GM12878 (cell line): ENCODE measurements at regions not wholly inside any gene's neighbourhood (a gene's known extent, or its start where the extent isn't known, plus 50 kb on each side); places are given as distances from the start of the nearest gene placed in this dataset.

ENCODE experiments used
- ATAC-seq: fragments of 200-7000 bp; cut with Tn5 transposase; 3 replicates; pipeline ENCODE4 v1.9.1; 2020; ENCODE audit warnings: mild to moderate bottlenecking, moderate library complexity
- BruUV-seq: library from RNA; stranded (reverse); fragments of 400-500 nt; replicated peaks from 2 replicates; lab custom pipeline; 2021; lab: Mats Ljungman, UMichigan
- CTCF ChIA-PET: fragments of 300-600 bp; sonication (Branson Sonifier 250); formaldehyde crosslinking; extraction: SDS; loops from one replicate; lab custom pipeline; 2021; ENCODE audit warnings: inconsistent platforms; lab: Yijun Ruan, JAX
- POLR2A ChIA-PET: fragments of 350-600 bp; formaldehyde crosslinking; extraction: SDS; loops from one replicate; lab custom pipeline; 2021; ENCODE audit warnings: inconsistent platforms; lab: Charles Lee
- RAD21 ChIA-PET: fragments of 300-600 bp; sonication (Branson Sonifier 250); formaldehyde crosslinking; loops from one replicate; lab custom pipeline; 2023; ENCODE audit warnings: antibody characterized with exemption; ENCODE audit not compliant: unreplicated experiment; lab: Charles Lee
- SMC1A ChIA-PET: fragments of 300-600 bp; sonication (Branson Sonifier 250); formaldehyde crosslinking; loops from one replicate; lab custom pipeline; 2023; ENCODE audit not compliant: unreplicated experiment, uncharacterized antibody; lab: Charles Lee
- DNase-seq: peaks from one replicate; pipeline ENCODE4 v3.0.0-alpha.2; 2011; ENCODE audit warnings: low read depth, low spot score
- FAIRE-seq: peaks from 3 replicates; lab custom pipeline; 2011; peaks lifted over from hg19 to GRCh38; lab: Jason Lieb, UNC
- H2AFZ ChIP-seq: 2 replicates; pipeline ENCODE4 v1.6.0; 2011; ENCODE audit warnings: low read depth, low read length, control low read depth; ENCODE audit not compliant: control insufficient read depth
- H3K27ac ChIP-seq: 2 replicates; pipeline ENCODE4 v1.5.1; 2011; ENCODE audit warnings: control low read depth; ENCODE audit not compliant: control insufficient read depth, insufficient read depth
- H3K27me3 ChIP-seq, 2 experiments: replicated peaks in 1 of 2; 2 replicates each; pipeline versions ENCODE4 v1.6.0 to v1.6.1; 2011; ENCODE audit warnings: low read length in 1 of 2; ENCODE audit not compliant: control insufficient read depth in 2 of 2, insufficient read depth in 2 of 2
- H3K36me3 ChIP-seq, 2 experiments: 2 replicates each; pipeline ENCODE4 v1.5.1; 2011; ENCODE audit warnings: low read length in 1 of 2; ENCODE audit not compliant: control insufficient read depth in 2 of 2, insufficient read depth in 2 of 2
- H3K4me1 ChIP-seq: 2 replicates; pipeline ENCODE4 v1.6.1; 2011; ENCODE audit warnings: mild to moderate bottlenecking, low read length, moderate library complexity, mixed read lengths; ENCODE audit not compliant: control insufficient read depth, insufficient read depth
- H3K4me2 ChIP-seq: 2 replicates; pipeline ENCODE4 v1.6.0; 2011; ENCODE audit warnings: control low read depth; ENCODE audit not compliant: control insufficient read depth, insufficient read depth
- H3K4me3 ChIP-seq: fragments of 200-600 bp; sonication (generic); 2 replicates; pipeline ENCODE4 v1.5.1; 2016
- H3K79me2 ChIP-seq: 2 replicates; pipeline ENCODE4 v1.6.0; 2011; ENCODE audit warnings: low read length; ENCODE audit not compliant: control insufficient read depth, insufficient read depth
- H3K9ac ChIP-seq: 2 replicates; pipeline ENCODE4 v1.8.0; 2011; ENCODE audit warnings: low read length, control low read depth, mixed read lengths; ENCODE audit not compliant: control insufficient read depth, insufficient read depth
- H3K9me3 ChIP-seq: replicated peaks from 3 replicates; pipeline ENCODE4 v1.5.1; 2011; ENCODE audit warnings: mild to moderate bottlenecking, low read length; ENCODE audit not compliant: control insufficient read depth, insufficient read depth
- H4K20me1 ChIP-seq: 2 replicates; pipeline ENCODE4 v1.6.0; 2011; ENCODE audit not compliant: control insufficient read depth, insufficient read depth
- BACH1 ChIP-seq: fragments of 450-650 bp; IDR thresholded peaks from 2 replicates; pipeline ENCODE4 v1.6.1; 2017; ENCODE audit warnings: mild to moderate bottlenecking, borderline replicate concordance
- CHD1 ChIP-seq: IDR thresholded peaks from 2 replicates; pipeline ENCODE4 v1.6.1; 2012; ENCODE audit warnings: low read depth, low read length, improper control_type of control experiment
- CREB1 ChIP-seq: IDR thresholded peaks from 2 replicates; pipeline ENCODE4 v1.6.1; 2012; ENCODE audit warnings: low read depth, mild to moderate bottlenecking, inconsistent platforms
- EP300 ChIP-seq, 2 experiments: fragments of 150-350 bp in 1 of 2; IDR thresholded peaks; 2 replicates each; pipeline ENCODE4 v1.6.1; 2011 to 2012; ENCODE audit warnings: low read depth in 2 of 2, low read length in 2 of 2, borderline replicate concordance in 1 of 2, improper control_type of control experiment in 1 of 2, inconsistent platforms in 1 of 2; ENCODE audit not compliant: control insufficient read depth in 1 of 2
- FOS ChIP-seq: IDR thresholded peaks from 3 replicates; pipeline ENCODE4 v1.6.1; 2011; ENCODE audit warnings: borderline replicate concordance; ENCODE audit not compliant: insufficient read length; ENCODE audit errors: extremely low read depth
- GABPA ChIP-seq: IDR thresholded peaks from 2 replicates; pipeline ENCODE4 v1.6.1; 2014; ENCODE audit warnings: antibody characterized with exemption, low read depth, mild to moderate bottlenecking, inconsistent platforms
- HDAC6 ChIP-seq: fragments of 200-600 bp; sonication (generic); IDR thresholded peaks from one replicate; pipeline ENCODE4 v1.8.0; 2017; ENCODE audit warnings: antibody characterized with exemption; ENCODE audit not compliant: unreplicated experiment
- NR2C2 ChIP-seq: IDR thresholded peaks from 2 replicates; pipeline ENCODE4 v1.6.1; 2011; ENCODE audit warnings: borderline replicate concordance, low read depth; ENCODE audit not compliant: control insufficient read depth, insufficient read length
- RCOR1 ChIP-seq: conservative IDR thresholded peaks from 2 replicates; pipeline ENCODE4 v1.6.1; 2012; ENCODE audit warnings: low read depth, low read length, improper control_type of control experiment
- STAT1 ChIP-seq: fragments of 450-650 bp; conservative IDR thresholded peaks from 2 replicates; pipeline ENCODE4 v1.6.1; 2014; ENCODE audit warnings: antibody characterized with exemption, mild to moderate bottlenecking
- SUPT20H ChIP-seq: IDR thresholded peaks from 2 replicates; pipeline ENCODE4 v1.6.1; 2011; ENCODE audit warnings: low read depth, mild to moderate bottlenecking, low read length, moderate library complexity, borderline replicate concordance; ENCODE audit not compliant: control insufficient read depth
- TAF1 ChIP-seq: IDR thresholded peaks from 2 replicates; pipeline ENCODE4 v1.6.1; 2011; ENCODE audit warnings: mild to moderate bottlenecking, low read depth, low read length, borderline replicate concordance
- TBL1XR1 ChIP-seq: IDR thresholded peaks from 2 replicates; pipeline ENCODE4 v1.6.1; 2012; ENCODE audit warnings: low read depth, low read length, improper control_type of control experiment
- TCF7 ChIP-seq: IDR thresholded peaks from 2 replicates; pipeline ENCODE4 v1.6.1; 2014; ENCODE audit warnings: antibody characterized with exemption, borderline replicate concordance
- YY1 ChIP-seq: IDR thresholded peaks from 2 replicates; pipeline ENCODE4 v1.6.1; 2011; ENCODE audit warnings: low read depth, mild to moderate bottlenecking, low read length
- WGBS: methylation state at CpG from one replicate; pipeline ENCODE4 v1.1.6; 2016; ENCODE audit warnings: low lambda C conversion rate; ENCODE audit not compliant: insufficient replicate concordance, insufficient coverage; ENCODE audit errors: missing lambda C conversion rate; 5-methylcytosine and 5-hydroxymethylcytosine counted together
- in situ Hi-C: fragments of 300-500 bp; cut with MboI; formaldehyde crosslinking; loops from 9 replicates; pipeline ENCODE4 v1.14.3; 2018; ENCODE audit warnings: mixed read lengths
- intact Hi-C: fragments of 100-400 bp; cut with micrococcal nuclease; formaldehyde crosslinking; loops from one replicate; pipeline ENCODE4 v1.14.2; 2022; ENCODE audit not compliant: unreplicated experiment

DNA sequence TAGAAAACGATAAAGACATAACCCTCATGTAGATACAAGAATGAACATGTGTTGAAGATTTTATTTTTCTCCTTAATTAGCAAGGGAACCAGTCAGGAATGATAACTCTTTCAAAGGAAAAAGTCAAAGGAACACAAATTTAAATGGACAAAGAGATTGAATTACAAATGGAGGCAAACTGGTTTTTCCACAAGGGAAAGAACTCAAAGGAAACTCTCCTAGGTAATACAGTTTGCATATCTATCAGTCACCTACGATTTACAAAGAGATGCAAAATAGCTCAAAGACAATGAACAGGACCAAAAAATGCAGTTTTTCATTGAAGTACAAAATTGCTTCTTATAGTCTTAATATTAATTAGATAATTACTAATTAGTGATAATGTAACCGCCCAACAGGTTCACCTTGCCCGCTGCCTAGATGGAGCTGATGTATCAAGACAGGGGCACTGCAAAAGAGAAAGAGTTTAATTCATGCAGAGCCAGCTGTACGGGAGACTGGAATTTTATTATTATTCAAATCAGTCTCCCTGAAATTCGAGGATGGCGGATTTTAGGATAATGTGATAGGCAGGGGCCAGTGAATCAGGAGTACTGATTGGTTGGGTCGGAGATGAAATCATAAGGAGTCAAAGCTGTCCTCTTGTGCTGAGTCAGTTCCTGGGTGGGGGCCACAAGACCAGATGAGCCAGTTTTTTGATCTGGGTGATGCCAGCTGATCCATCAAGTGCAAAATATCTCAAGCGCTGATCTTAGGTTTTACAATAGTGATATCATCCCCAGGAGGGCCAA is 151.0 kb downstream of the TMEM17 start (continued):
- TF ChIP-seq YY1 = no peak
- no peak for TF ChIP-seq RCOR1
- no peak for TF ChIP-seq FOS
- no peak for TF ChIP-seq HDAC6
- no peak for TF ChIP-seq STAT1
- TF ChIP-seq, all 136 proteins: peak for 0

DNA sequence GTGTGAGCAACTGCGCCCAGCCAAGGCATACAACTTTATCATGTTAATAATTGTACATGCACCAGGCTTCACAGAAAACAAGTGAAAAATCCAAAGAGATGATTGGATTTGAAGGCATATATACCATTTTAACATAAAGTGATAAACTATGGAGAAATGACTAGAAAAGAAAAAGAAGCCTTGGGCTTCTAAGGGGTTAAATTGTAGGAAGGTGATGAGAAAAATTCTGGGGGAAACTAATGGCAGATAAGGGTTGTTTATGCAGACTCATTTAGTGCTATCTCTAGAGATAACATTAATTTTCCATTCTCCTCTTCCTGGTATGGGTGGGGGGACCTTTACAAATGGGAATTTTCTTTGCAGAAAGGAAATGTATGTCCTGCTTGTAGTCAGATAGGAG is 154.0 kb downstream of the TMEM17 start:
- no TSS peak for BruUV-seq
- ChIA-PET CTCF (no interaction called here), POLR2A (interaction anchor here (0.6 kb wide), 2 partner anchors 11 to 24 kb away, joined by 3 to 4 read pairs; no protein-coding TSS in a partner anchor), SMC1A (no interaction called here), RAD21 (no interaction called here)
- no peak for ATAC-seq
- H4K20me1 ChIP-seq = no peaks in the 10 kb centered on the region
- intact Hi-C loops = no loop called here
- TF ChIP-seq SUPT20H (no peak), GABPA (no peak), BACH1 (no peak), TBL1XR1 (no peak), CHD1 (no peak), NR2C2 (no peak), TAF1 (no peak), EP300 (IDR thresholded peaks at IDR 0.05; ENCODE audit: borderline replicate concordance in 1 of 2, control insufficient read depth in 1 of 2, low read depth in 2 of 2, low read length in 2 of 2) (no peak), STAT1 (no peak), TCF7 (no peak), CREB1 (no peak)
- no peaks in the 10 kb centered on the region for H3K36me3 ChIP-seq
- H3K79me2 ChIP-seq = no peaks in the 10 kb centered on the region
- H3K9me3 ChIP-seq = peaks cover 4% of the 10 kb centered on the region; the same call in 2 of the 3 replicates
- in situ Hi-C loops = no loop called here
- no peak overlapping the region for H3K27ac ChIP-seq
- WGBS = 100% methylated on average over 1 of the region's 1 CpG
- peaks cover 25% of the 10 kb centered on the region for H3K4me1 ChIP-seq
- no peaks in the 10 kb centered on the region for H3K27me3 ChIP-seq
- no peak overlapping the region for H3K4me2 ChIP-seq
- no peak for FAIRE-seq
- DNase-seq = no peak
- no peak overlapping the region for H3K4me3 ChIP-seq
- H2AFZ ChIP-seq = no peak overlapping the region
- H3K9ac ChIP-seq = no peak overlapping the region
